Neural progenitor cell (in vitro differentiated cells): ENCODE measurements at regions not wholly inside any gene's neighbourhood (a gene's known extent, or its start where the extent isn't known, plus 50 kb on each side); places are given as distances from the start of the nearest gene placed in this dataset.

Experiments
- EZH2phosphoT487 ChIP-seq: fragments of 200-600 bp; sonication (generic); IDR thresholded peaks from 2 replicates; pipeline ENCODE4 v1.6.1; 2017; ENCODE audit warnings: antibody characterized with exemption
- TF ChIP-seq, protein P1 (sequence below): fragments of 200-600 bp; sonication (generic); IDR thresholded peaks from 2 replicates; pipeline ENCODE4 v1.5.1; 2017; ENCODE audit warnings: antibody characterized with exemption, mild to moderate bottlenecking

DNA sequence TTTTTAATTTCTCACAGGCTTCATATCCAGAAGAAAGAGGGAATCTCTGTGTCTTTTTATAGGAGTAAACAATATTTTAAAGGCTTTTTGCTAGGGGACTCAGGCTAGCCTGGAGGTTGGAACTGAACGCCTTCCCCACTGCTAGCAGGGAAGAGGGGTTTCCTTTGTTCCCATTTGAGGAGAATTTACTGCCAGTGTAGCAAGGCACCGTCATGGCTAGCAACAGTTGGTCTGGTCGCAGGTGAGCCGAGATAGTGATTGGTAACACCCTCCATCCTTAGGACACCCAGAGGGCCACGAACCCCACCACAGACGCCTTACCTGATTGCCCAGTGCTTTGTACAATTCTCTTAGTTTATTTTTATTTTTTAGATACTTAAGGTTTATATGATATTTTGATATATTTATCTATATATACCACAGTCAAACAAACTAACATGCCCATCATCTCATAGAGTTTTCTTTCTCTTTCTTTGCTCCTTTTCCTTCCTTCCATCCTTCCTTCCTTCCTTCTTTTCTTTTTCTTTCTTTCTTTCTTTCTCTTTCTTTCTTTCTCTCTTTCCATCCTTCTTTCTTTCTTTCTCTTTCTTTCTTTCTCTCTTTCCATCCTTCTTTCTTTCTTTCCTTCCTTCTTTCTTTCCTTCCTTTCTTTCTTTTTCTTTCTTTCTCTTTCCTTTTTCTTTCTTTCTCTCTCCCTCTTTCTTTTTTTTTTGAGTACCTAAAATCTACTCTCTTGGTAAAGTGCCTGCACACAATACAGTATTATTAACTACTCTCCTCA is 219.0 kb upstream of the AKR1E2 start:
- TF ChIP-seq, protein P1, sequence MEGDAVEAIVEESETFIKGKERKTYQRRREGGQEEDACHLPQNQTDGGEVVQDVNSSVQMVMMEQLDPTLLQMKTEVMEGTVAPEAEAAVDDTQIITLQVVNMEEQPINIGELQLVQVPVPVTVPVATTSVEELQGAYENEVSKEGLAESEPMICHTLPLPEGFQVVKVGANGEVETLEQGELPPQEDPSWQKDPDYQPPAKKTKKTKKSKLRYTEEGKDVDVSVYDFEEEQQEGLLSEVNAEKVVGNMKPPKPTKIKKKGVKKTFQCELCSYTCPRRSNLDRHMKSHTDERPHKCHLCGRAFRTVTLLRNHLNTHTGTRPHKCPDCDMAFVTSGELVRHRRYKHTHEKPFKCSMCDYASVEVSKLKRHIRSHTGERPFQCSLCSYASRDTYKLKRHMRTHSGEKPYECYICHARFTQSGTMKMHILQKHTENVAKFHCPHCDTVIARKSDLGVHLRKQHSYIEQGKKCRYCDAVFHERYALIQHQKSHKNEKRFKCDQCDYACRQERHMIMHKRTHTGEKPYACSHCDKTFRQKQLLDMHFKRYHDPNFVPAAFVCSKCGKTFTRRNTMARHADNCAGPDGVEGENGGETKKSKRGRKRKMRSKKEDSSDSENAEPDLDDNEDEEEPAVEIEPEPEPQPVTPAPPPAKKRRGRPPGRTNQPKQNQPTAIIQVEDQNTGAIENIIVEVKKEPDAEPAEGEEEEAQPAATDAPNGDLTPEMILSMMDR: no peak
- no peak for TF ChIP-seq EZH2phosphoT487
